Endothelial cell of umbilical vein (primary cell): ENCODE measurements at regions not wholly inside any gene's neighbourhood (a gene's known extent, or its start where the extent isn't known, plus 50 kb on each side); places are given as distances from the start of the nearest gene placed in this dataset.

Experiments used
- BruUV-seq: library from RNA; stranded (reverse); fragments of 400-500 nt; replicated peaks from 2 replicates; lab custom pipeline; 2021; lab: Mats Ljungman, UMichigan
- CTCF ChIA-PET: fragments of 300-600, 350-600 bp; sonication (Branson Sonifier 250); formaldehyde crosslinking; loops from one replicate; lab custom pipeline; 2021; ENCODE audit warnings: antibody characterized with exemption, inconsistent platforms; lab: Charles Lee
- POLR2A ChIA-PET: fragments of 300-600, 350-600 bp; sonication (Branson Sonifier 250); formaldehyde crosslinking; loops from one replicate; lab custom pipeline; 2021; ENCODE audit warnings: antibody characterized with exemption, inconsistent platforms; lab: Charles Lee
- DNase-seq: peaks from one replicate; pipeline ENCODE4 v3.0.0-alpha.2; 2011; ENCODE audit warnings: low read depth, low spot score
- FAIRE-seq: peaks from 2 replicates; lab custom pipeline; 2011; peaks lifted over from hg19 to GRCh38; lab: Jason Lieb, UNC
- H2AFZ ChIP-seq: 2 replicates; pipeline ENCODE4 v1.6.0; 2012; ENCODE audit warnings: low read depth, low read length, control low read depth, inconsistent platforms
- H3K27ac ChIP-seq: 2 replicates; pipeline ENCODE4 v1.5.1; 2011; ENCODE audit warnings: low read depth, mild to moderate bottlenecking, control low read depth, low read length, moderate library complexity; ENCODE audit not compliant: insufficient read depth
- H3K27me3 ChIP-seq, 2 experiments: 2 replicates each; pipeline versions ENCODE4 v1.6.0 to v1.6.1; 2011; ENCODE audit warnings: low read length in 2 of 2, mixed read lengths in 1 of 2; ENCODE audit not compliant: control insufficient read depth in 2 of 2, insufficient read depth in 2 of 2
- H3K36me3 ChIP-seq, 2 experiments: 2 replicates in 1 of 2; 3 replicates in 1 of 2; pipeline ENCODE4 v1.5.1; 2011; ENCODE audit warnings: low read length in 2 of 2, mild to moderate bottlenecking in 1 of 2, moderate library complexity in 1 of 2; ENCODE audit not compliant: control insufficient read depth in 2 of 2, insufficient read depth in 2 of 2; ENCODE audit errors: extremely low read depth in 1 of 2
- H3K4me1 ChIP-seq: 3 replicates; pipeline ENCODE4 v1.5.1; 2011; ENCODE audit warnings: mild to moderate bottlenecking, low read length; ENCODE audit not compliant: control insufficient read depth, insufficient read depth; ENCODE audit errors: extremely low read depth
- H3K4me2 ChIP-seq: 2 replicates; pipeline ENCODE4 v1.6.1; 2011; ENCODE audit warnings: low read length, control low read depth, mixed read lengths; ENCODE audit not compliant: insufficient read depth
- H3K4me3 ChIP-seq, 3 experiments: fragments of 200-600 bp in 1 of 3; sonication (generic), shearing (Covaris generic) in 1 of 3; replicated peaks in 1 of 3; 2 replicates each; pipeline ENCODE4 v1.5.1; 2011 to 2016; ENCODE audit warnings: control low read depth in 3 of 3, low read length in 3 of 3, mild to moderate bottlenecking in 2 of 3, inconsistent platforms in 1 of 3, low read depth in 1 of 3, moderate library complexity in 1 of 3; ENCODE audit not compliant: insufficient read depth in 1 of 3
- H3K79me2 ChIP-seq: 2 replicates; pipeline ENCODE4 v1.6.0; 2012; ENCODE audit warnings: low read length, inconsistent platforms; ENCODE audit not compliant: control insufficient read depth, insufficient read depth
- H3K9ac ChIP-seq: replicated peaks from 2 replicates; pipeline ENCODE3; 2011; ENCODE audit warnings: low read length, control low read depth; ENCODE audit not compliant: insufficient read depth; ENCODE audit errors: extremely low read depth
- H3K9me1 ChIP-seq: replicated peaks from 3 replicates; pipeline ENCODE4 v1.6.0; 2011; ENCODE audit warnings: mild to moderate bottlenecking, low read length; ENCODE audit not compliant: control insufficient read depth, insufficient read depth; ENCODE audit errors: extremely low read depth
- H3K9me3 ChIP-seq: replicated peaks from 2 replicates; pipeline ENCODE4 v1.5.1; 2012; ENCODE audit warnings: low read length, inconsistent platforms; ENCODE audit not compliant: control insufficient read depth, insufficient read depth
- H4K20me1 ChIP-seq: replicated peaks from 2 replicates; pipeline ENCODE3; 2011; ENCODE audit warnings: mild to moderate bottlenecking, low read length; ENCODE audit not compliant: control insufficient read depth, insufficient read depth; ENCODE audit errors: extremely low read depth
- EZH2 ChIP-seq: IDR thresholded peaks from 2 replicates; pipeline ENCODE4 v1.6.1; 2012; ENCODE audit warnings: borderline replicate concordance, low read depth, mild to moderate bottlenecking, moderate library complexity, low read length, inconsistent platforms; ENCODE audit not compliant: severe bottlenecking
- FOS ChIP-seq: IDR thresholded peaks from 2 replicates; pipeline ENCODE4 v1.6.1; 2011; ENCODE audit warnings: mild to moderate bottlenecking, low read length, moderate library complexity, borderline replicate concordance; ENCODE audit not compliant: insufficient read depth
- GATA2 ChIP-seq: IDR thresholded peaks from 2 replicates; pipeline ENCODE4 v1.7.0; 2011; ENCODE audit warnings: low read depth, mild to moderate bottlenecking, moderate library complexity, mixed read lengths, low read length; ENCODE audit not compliant: insufficient read length, insufficient read depth
- JUN ChIP-seq: IDR thresholded peaks from 2 replicates; pipeline ENCODE4 v1.6.1; 2011; ENCODE audit warnings: borderline replicate concordance, low read depth; ENCODE audit not compliant: insufficient read length, insufficient read depth
- MYC ChIP-seq: IDR thresholded peaks from one replicate; pipeline ENCODE4 v1.6.1; 2011; ENCODE audit warnings: mild to moderate bottlenecking, low read depth, low read length
- POLR2A ChIP-seq: IDR thresholded peaks from 2 replicates; pipeline ENCODE4 v1.6.1; 2012; ENCODE audit warnings: low read depth, mild to moderate bottlenecking, control low read depth, low read length
- POLR2AphosphoS5 ChIP-seq: IDR thresholded peaks from 2 replicates; pipeline ENCODE4 v1.6.1; 2012; ENCODE audit warnings: low read depth, mild to moderate bottlenecking, control low read depth, low read length, moderate library complexity; ENCODE audit not compliant: insufficient read depth
- dilution Hi-C: fragments of 300-500 bp; cut with MboI; formaldehyde crosslinking; loops from one replicate; pipeline ENCODE4 v1.15.0; 2019; ENCODE audit warnings: low sequenced_read_pairs; ENCODE audit not compliant: extremely low pct_ligation_motif_present
- intact Hi-C: fragments of 100-400 bp; cut with micrococcal nuclease; formaldehyde crosslinking; loops from one replicate; pipeline ENCODE4 v1.10.0; 2022
- TF ChIP-seq, protein P1 (sequence below): IDR thresholded peaks from 2 replicates; pipeline ENCODE4 v1.6.1; 2011; ENCODE audit not compliant: insufficient read depth, insufficient read length
- TF ChIP-seq, protein P2 (sequence below), 2 donors: IDR thresholded peaks; 1 replicate in 1 of 2; 2 replicates in 1 of 2; pipeline ENCODE4 v1.5.1; 2011; ENCODE audit warnings: low read length in 2 of 2, mild to moderate bottlenecking in 2 of 2, moderate library complexity in 2 of 2, control low read depth in 1 of 2, inconsistent platforms in 1 of 2, low read depth in 1 of 2; ENCODE audit not compliant: insufficient read depth in 1 of 2; ENCODE audit errors: extremely low read depth in 1 of 2

GRCh38 chr6:1045239-1045638, 266.7 kb upstream of the FOXQ1 start:
- dilution Hi-C loops, result no loop called here

More at GRCh38 chr6:1045239-1045638, 266.7 kb upstream of the FOXQ1 start:
- intact Hi-C loops, result no loop called here
- Histone ChIP-seq H4K20me1 (no peaks in the 10 kb centered on the region), H3K27me3 (no peaks in the 10 kb centered on the region), H3K36me3 (no peaks in the 10 kb centered on the region), H3K9ac (no peak overlapping the region), H3K9me3 (peaks cover 3% of the 10 kb centered on the region), H3K4me3 (no peak overlapping the region), H3K79me2 (no peaks in the 10 kb centered on the region), H3K4me2 (no peak overlapping the region), H3K4me1 (no peaks in the 10 kb centered on the region), H3K9me1 (no peaks in the 10 kb centered on the region), H2AFZ (no peak overlapping the region), H3K27ac (no peak overlapping the region)
- FAIRE-seq, result no peak
- ChIA-PET CTCF (no interaction called here), POLR2A (no interaction called here)
- TF ChIP-seq EZH2, result no peak
- no peak for TF ChIP-seq GATA2
- no peak for TF ChIP-seq JUN
- no peak for TF ChIP-seq POLR2A
- TF ChIP-seq MYC, result no peak
- TF ChIP-seq, protein P1, sequence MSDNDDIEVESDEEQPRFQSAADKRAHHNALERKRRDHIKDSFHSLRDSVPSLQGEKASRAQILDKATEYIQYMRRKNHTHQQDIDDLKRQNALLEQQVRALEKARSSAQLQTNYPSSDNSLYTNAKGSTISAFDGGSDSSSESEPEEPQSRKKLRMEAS, result no peak
- TF ChIP-seq FOS, result no peak
- TF ChIP-seq, protein P2, sequence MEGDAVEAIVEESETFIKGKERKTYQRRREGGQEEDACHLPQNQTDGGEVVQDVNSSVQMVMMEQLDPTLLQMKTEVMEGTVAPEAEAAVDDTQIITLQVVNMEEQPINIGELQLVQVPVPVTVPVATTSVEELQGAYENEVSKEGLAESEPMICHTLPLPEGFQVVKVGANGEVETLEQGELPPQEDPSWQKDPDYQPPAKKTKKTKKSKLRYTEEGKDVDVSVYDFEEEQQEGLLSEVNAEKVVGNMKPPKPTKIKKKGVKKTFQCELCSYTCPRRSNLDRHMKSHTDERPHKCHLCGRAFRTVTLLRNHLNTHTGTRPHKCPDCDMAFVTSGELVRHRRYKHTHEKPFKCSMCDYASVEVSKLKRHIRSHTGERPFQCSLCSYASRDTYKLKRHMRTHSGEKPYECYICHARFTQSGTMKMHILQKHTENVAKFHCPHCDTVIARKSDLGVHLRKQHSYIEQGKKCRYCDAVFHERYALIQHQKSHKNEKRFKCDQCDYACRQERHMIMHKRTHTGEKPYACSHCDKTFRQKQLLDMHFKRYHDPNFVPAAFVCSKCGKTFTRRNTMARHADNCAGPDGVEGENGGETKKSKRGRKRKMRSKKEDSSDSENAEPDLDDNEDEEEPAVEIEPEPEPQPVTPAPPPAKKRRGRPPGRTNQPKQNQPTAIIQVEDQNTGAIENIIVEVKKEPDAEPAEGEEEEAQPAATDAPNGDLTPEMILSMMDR (IDR thresholded peaks at IDR 0.05; ENCODE audit: extremely low read depth in 1 of 2, insufficient read depth in 1 of 2, low read depth in 1 of 2, low read length in 2 of 2), result no peak
- no peak for TF ChIP-seq POLR2AphosphoS5
- BruUV-seq, result no TSS peak
- DNase-seq, result no peak
